ENCODE measurements at regions not wholly inside any gene's neighbourhood (a gene's known extent, or its start where the extent isn't known, plus 50 kb on each side); places are given as distances from the start of the nearest gene placed in this dataset.

DNA sequence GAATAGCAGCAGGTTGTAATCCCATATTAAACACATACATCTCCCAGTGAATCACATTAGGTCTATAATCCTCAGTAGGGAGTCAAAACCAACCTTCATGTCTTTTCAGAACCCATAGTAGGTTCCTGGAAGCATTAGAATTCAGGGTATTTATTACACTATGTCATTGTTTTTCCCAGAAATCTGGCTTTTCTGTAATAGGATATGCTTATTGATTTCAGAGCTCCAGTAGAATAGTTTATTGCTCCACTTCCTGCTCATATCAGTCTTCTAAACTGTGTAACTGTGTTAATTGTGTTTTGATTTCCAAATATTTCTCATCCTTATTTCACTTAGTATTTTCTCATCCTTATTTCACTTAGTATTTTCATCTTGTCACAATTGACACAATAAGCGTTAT lies 268.0 kb downstream of the CCDC59 start:
- whole genome bisulfite sequencing, result 90% methylated on average over 1 of the region's 1 CpG
- no peak overlapping the region for H3K4me3 ChIP-seq (ENCODE audit: low read depth in 1 of 3, low read length in 3 of 3)
- no peaks in the 10 kb centered on the region for H3K9me3 ChIP-seq (ENCODE audit: control insufficient read depth in 4 of 4, low read length in 3 of 4)
- H3K9ac ChIP-seq (ENCODE audit: low read depth in 1 of 2, low read length in 2 of 2), result no peak overlapping the region
- H3K4me1 ChIP-seq (ENCODE audit: control insufficient read depth in 4 of 4, insufficient read depth in 4 of 4, low read length in 3 of 4), result no peaks in the 10 kb centered on the region
- H3K36me3 ChIP-seq (ENCODE audit: control insufficient read depth in 4 of 4, insufficient read depth in 3 of 4, low read depth in 1 of 4, low read length in 3 of 4), result no peaks in the 10 kb centered on the region
- no peak overlapping the region for H3K27ac ChIP-seq (ENCODE audit: low read depth in 1 of 2, low read length in 2 of 2)
- TF ChIP-seq HNF4A (conservative IDR thresholded peaks at IDR 0.05) (no peak), FOXA2 (IDR thresholded peaks at IDR 0.05) (no peak), YY1 (IDR thresholded peaks at IDR 0.05) (no peak), SP1 (IDR thresholded peaks at IDR 0.05) (no peak), HNF4G (IDR thresholded peaks at IDR 0.05) (no peak)
- TF ChIP-seq, protein P1, sequence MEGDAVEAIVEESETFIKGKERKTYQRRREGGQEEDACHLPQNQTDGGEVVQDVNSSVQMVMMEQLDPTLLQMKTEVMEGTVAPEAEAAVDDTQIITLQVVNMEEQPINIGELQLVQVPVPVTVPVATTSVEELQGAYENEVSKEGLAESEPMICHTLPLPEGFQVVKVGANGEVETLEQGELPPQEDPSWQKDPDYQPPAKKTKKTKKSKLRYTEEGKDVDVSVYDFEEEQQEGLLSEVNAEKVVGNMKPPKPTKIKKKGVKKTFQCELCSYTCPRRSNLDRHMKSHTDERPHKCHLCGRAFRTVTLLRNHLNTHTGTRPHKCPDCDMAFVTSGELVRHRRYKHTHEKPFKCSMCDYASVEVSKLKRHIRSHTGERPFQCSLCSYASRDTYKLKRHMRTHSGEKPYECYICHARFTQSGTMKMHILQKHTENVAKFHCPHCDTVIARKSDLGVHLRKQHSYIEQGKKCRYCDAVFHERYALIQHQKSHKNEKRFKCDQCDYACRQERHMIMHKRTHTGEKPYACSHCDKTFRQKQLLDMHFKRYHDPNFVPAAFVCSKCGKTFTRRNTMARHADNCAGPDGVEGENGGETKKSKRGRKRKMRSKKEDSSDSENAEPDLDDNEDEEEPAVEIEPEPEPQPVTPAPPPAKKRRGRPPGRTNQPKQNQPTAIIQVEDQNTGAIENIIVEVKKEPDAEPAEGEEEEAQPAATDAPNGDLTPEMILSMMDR (IDR thresholded peaks at IDR 0.05; ENCODE audit: low read depth, low read length, missing input control), result no peak
- TF ChIP-seq, protein P2, sequence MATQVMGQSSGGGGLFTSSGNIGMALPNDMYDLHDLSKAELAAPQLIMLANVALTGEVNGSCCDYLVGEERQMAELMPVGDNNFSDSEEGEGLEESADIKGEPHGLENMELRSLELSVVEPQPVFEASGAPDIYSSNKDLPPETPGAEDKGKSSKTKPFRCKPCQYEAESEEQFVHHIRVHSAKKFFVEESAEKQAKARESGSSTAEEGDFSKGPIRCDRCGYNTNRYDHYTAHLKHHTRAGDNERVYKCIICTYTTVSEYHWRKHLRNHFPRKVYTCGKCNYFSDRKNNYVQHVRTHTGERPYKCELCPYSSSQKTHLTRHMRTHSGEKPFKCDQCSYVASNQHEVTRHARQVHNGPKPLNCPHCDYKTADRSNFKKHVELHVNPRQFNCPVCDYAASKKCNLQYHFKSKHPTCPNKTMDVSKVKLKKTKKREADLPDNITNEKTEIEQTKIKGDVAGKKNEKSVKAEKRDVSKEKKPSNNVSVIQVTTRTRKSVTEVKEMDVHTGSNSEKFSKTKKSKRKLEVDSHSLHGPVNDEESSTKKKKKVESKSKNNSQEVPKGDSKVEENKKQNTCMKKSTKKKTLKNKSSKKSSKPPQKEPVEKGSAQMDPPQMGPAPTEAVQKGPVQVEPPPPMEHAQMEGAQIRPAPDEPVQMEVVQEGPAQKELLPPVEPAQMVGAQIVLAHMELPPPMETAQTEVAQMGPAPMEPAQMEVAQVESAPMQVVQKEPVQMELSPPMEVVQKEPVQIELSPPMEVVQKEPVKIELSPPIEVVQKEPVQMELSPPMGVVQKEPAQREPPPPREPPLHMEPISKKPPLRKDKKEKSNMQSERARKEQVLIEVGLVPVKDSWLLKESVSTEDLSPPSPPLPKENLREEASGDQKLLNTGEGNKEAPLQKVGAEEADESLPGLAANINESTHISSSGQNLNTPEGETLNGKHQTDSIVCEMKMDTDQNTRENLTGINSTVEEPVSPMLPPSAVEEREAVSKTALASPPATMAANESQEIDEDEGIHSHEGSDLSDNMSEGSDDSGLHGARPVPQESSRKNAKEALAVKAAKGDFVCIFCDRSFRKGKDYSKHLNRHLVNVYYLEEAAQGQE (IDR thresholded peaks at IDR 0.05), result no peak
- TF ChIP-seq, protein P3, sequence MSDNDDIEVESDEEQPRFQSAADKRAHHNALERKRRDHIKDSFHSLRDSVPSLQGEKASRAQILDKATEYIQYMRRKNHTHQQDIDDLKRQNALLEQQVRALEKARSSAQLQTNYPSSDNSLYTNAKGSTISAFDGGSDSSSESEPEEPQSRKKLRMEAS (IDR thresholded peaks at IDR 0.05), result no peak
- no peaks in the 10 kb centered on the region for H3K27me3 ChIP-seq (ENCODE audit: control insufficient read depth in 4 of 4, insufficient read depth in 4 of 4, low read length in 3 of 4)
- no peak for DNase-seq (ENCODE audit: low spot score)

- H3K27me3 ChIP-seq (ENCODE audit: control insufficient read depth in 4 of 4, insufficient read depth in 4 of 4, low read length in 3 of 4), result no peaks in the 10 kb centered on the region
- H3K4me1 ChIP-seq (ENCODE audit: control insufficient read depth in 4 of 4, insufficient read depth in 4 of 4, low read length in 3 of 4), result no peaks in the 10 kb centered on the region
- H3K9ac ChIP-seq (ENCODE audit: low read depth in 1 of 2, low read length in 2 of 2), result no peak overlapping the region
- DNase-seq (ENCODE audit: low spot score), result no peak
- H3K27ac ChIP-seq (ENCODE audit: low read depth in 1 of 2, low read length in 2 of 2), result no peak overlapping the region
- no peaks in the 10 kb centered on the region for H3K9me3 ChIP-seq (ENCODE audit: control insufficient read depth in 4 of 4, low read length in 3 of 4)
- 59% methylated on average over 7 of the region's 7 CpGs for WGBS
- H3K4me3 ChIP-seq (ENCODE audit: low read depth in 1 of 3, low read length in 3 of 3), result no peak overlapping the region
- TF ChIP-seq, protein P3 (IDR thresholded peaks at IDR 0.05), result no peak
- no peak for TF ChIP-seq RXRA (IDR thresholded peaks at IDR 0.05)
- TF ChIP-seq JUND (IDR thresholded peaks at IDR 0.05), result no peak
- TF ChIP-seq, protein P1 (IDR thresholded peaks at IDR 0.05; ENCODE audit: low read depth, low read length, missing input control), result no peak
- TF ChIP-seq NR2F2 (IDR thresholded peaks at IDR 0.05), result no peak
- no peak for TF ChIP-seq SP1 (IDR thresholded peaks at IDR 0.05)
- TF ChIP-seq EGR1 (IDR thresholded peaks at IDR 0.05; ENCODE audit: low read depth in 2 of 2), result no peak
- TF ChIP-seq, protein P4, sequence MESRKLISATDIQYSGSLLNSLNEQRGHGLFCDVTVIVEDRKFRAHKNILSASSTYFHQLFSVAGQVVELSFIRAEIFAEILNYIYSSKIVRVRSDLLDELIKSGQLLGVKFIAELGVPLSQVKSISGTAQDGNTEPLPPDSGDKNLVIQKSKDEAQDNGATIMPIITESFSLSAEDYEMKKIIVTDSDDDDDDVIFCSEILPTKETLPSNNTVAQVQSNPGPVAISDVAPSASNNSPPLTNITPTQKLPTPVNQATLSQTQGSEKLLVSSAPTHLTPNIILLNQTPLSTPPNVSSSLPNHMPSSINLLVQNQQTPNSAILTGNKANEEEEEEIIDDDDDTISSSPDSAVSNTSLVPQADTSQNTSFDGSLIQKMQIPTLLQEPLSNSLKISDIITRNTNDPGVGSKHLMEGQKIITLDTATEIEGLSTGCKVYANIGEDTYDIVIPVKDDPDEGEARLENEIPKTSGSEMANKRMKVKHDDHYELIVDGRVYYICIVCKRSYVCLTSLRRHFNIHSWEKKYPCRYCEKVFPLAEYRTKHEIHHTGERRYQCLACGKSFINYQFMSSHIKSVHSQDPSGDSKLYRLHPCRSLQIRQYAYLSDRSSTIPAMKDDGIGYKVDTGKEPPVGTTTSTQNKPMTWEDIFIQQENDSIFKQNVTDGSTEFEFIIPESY (IDR thresholded peaks at IDR 0.05), result no peak
- TF ChIP-seq, protein P2 (IDR thresholded peaks at IDR 0.05), result no peak
- TF ChIP-seq GABPA (IDR thresholded peaks at IDR 0.05 in 1 of 2, conservative IDR thresholded peaks at IDR 0.05 in 1 of 2), result no peak
- no peak for TF ChIP-seq YY1 (IDR thresholded peaks at IDR 0.05)
- TF ChIP-seq TAF1 (conservative IDR thresholded peaks at IDR 0.05), result no peak
- no peak for TF ChIP-seq FOXA1 (IDR thresholded peaks at IDR 0.05)
- no peak for TF ChIP-seq ATF3 (IDR thresholded peaks at IDR 0.05)
- no peaks in the 10 kb centered on the region for H3K36me3 ChIP-seq (ENCODE audit: control insufficient read depth in 4 of 4, insufficient read depth in 3 of 4, low read depth in 1 of 4, low read length in 3 of 4)
Measured at GRCh38 chr12:82089369-82090121, 268.6 kb downstream of the CCDC59 start.
